Neural cell (in vitro differentiated cells): ENCODE measurements at regions not wholly inside any gene's neighbourhood (a gene's known extent, or its start where the extent isn't known, plus 50 kb on each side); places are given as distances from the start of the nearest gene placed in this dataset.

ENCODE experiments used
- CTCF ChIP-seq: fragments of 450-650 bp; IDR thresholded peaks from 2 replicates; pipeline ENCODE4 v1.5.1; 2014; ENCODE audit warnings: antibody characterized with exemption, mild to moderate bottlenecking, moderate library complexity; ENCODE audit not compliant: poor library complexity, severe bottlenecking
- MXI1 ChIP-seq: fragments of 450-650 bp; conservative IDR thresholded peaks from 2 replicates; pipeline ENCODE4 v1.6.1; 2014; ENCODE audit warnings: antibody characterized with exemption, mild to moderate bottlenecking; ENCODE audit not compliant: poor library complexity, severe bottlenecking
- POLR2AphosphoS5 ChIP-seq: IDR thresholded peaks from 2 replicates; pipeline ENCODE4 v1.6.1; 2012
- TAF1 ChIP-seq: IDR thresholded peaks from 2 replicates; pipeline ENCODE4 v1.6.1; 2012; ENCODE audit warnings: low read depth

DNA sequence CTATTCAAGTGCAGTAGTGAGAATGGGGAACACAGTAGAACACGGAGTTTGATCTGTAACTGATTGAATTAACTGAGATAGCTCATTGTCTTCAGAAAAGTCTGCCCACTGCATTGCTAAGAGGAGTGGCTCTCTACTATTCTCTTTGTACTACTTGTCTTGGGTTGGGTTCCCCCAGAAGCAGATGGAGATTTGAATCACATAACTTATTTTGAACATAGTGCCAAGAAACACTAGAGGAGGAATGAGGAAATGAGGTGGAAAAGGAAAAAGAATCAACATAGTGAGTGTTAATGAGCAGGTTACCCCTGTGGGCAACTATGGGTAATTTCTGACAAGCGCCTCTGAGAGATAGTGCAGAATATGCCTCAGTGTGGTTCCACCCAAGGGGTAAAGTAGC, 362.7 kb downstream of the STIM2 start:
- no peak for TF ChIP-seq MXI1
- no peak for TF ChIP-seq TAF1
- TF ChIP-seq CTCF: no peak
- no peak for TF ChIP-seq POLR2AphosphoS5
